ENCODE measurements at regions not wholly inside any gene's neighbourhood (a gene's known extent, or its start where the extent isn't known, plus 50 kb on each side); places are given as distances from the start of the nearest gene placed in this dataset.

GRCh38 chr6:150740453-150740852 is 125.0 kb upstream of the MTHFD1L start:
- TF ChIP-seq POLR2AphosphoS5 (IDR thresholded peaks at IDR 0.05; ENCODE audit: low read depth, low read length): no peak
- TF ChIP-seq SPI1 (IDR thresholded peaks at IDR 0.05; ENCODE audit: low read depth, low read length): no peak
- no peak for TF ChIP-seq POLR2A (IDR thresholded peaks at IDR 0.05; ENCODE audit: low read depth, low read length)
- TF ChIP-seq TAF1 (IDR thresholded peaks at IDR 0.05; ENCODE audit: low read depth, low read length): no peak
- no peak for TF ChIP-seq PAX5 (IDR thresholded peaks at IDR 0.05; ENCODE audit: insufficient read depth, low read length, severe bottlenecking)
- no peak for TF ChIP-seq POU2F2 (IDR thresholded peaks at IDR 0.05; ENCODE audit: low read depth, low read length)
- DNase-seq (ENCODE audit: insufficient read length, low spot score): no peak
- no peak for FAIRE-seq

DNA sequence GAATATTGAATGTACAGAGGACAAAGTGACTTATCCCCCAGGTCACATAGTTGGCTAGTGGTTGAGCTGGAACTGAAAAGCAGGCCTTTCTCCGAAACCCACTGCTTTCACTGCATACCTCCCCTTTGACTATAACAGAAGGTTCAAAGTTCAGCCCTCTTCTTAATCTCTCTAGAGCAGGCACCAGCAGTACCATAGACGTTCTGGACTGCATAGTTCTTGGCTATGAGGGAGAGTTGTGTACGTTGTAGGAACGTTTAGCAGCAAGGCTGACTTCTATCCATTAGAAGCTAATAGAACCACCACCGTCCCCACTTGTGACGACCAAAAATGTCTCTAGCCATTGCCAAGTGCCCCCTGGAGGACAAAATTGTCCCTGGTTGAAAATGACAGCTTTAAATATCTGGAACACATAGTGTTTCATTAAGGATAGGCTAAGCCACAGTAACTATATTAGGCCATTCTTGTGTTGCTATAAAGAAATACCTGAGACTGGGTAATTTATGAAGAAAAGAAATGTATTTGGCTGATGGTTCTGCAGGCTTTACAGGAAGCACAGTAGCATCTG is 123.8 kb upstream of the MTHFD1L start:
- no peak for TF ChIP-seq TAF1 (IDR thresholded peaks at IDR 0.05; ENCODE audit: low read depth, low read length)
- no peak for TF ChIP-seq POLR2AphosphoS5 (IDR thresholded peaks at IDR 0.05; ENCODE audit: low read depth, low read length)
- no peak for TF ChIP-seq POU2F2 (IDR thresholded peaks at IDR 0.05; ENCODE audit: low read depth, low read length)
- TF ChIP-seq POLR2A (IDR thresholded peaks at IDR 0.05; ENCODE audit: low read depth, low read length): no peak
- no peak for TF ChIP-seq PAX5 (IDR thresholded peaks at IDR 0.05; ENCODE audit: insufficient read depth, low read length, severe bottlenecking)
- TF ChIP-seq SPI1 (IDR thresholded peaks at IDR 0.05; ENCODE audit: low read depth, low read length): no peak
- FAIRE-seq: no peak
- no peak for DNase-seq (ENCODE audit: insufficient read length, low spot score)

- no peak for FAIRE-seq
- TF ChIP-seq POLR2A (IDR thresholded peaks at IDR 0.05; ENCODE audit: low read depth, low read length): no peak
- no peak for TF ChIP-seq SPI1 (IDR thresholded peaks at IDR 0.05; ENCODE audit: low read depth, low read length)
- no peak for TF ChIP-seq POLR2AphosphoS5 (IDR thresholded peaks at IDR 0.05; ENCODE audit: low read depth, low read length)
- TF ChIP-seq POU2F2 (IDR thresholded peaks at IDR 0.05; ENCODE audit: low read depth, low read length): no peak
- TF ChIP-seq TAF1 (IDR thresholded peaks at IDR 0.05; ENCODE audit: low read depth, low read length): no peak
- no peak for TF ChIP-seq PAX5 (IDR thresholded peaks at IDR 0.05; ENCODE audit: insufficient read depth, low read length, severe bottlenecking)
- no peak for DNase-seq (ENCODE audit: insufficient read length, low spot score)
Observed at GRCh38 chr6:150744522-150745260, 120.8 kb upstream of the MTHFD1L start.

GRCh38 chr6:150745896-150746295 is 119.6 kb upstream of the MTHFD1L start:
- FAIRE-seq: no peak
- no peak for DNase-seq (ENCODE audit: insufficient read length, low spot score)
- TF ChIP-seq SPI1 (IDR thresholded peaks at IDR 0.05; ENCODE audit: low read depth, low read length): no peak
- no peak for TF ChIP-seq PAX5 (IDR thresholded peaks at IDR 0.05; ENCODE audit: insufficient read depth, low read length, severe bottlenecking)
- TF ChIP-seq POU2F2 (IDR thresholded peaks at IDR 0.05; ENCODE audit: low read depth, low read length): no peak
- TF ChIP-seq TAF1 (IDR thresholded peaks at IDR 0.05; ENCODE audit: low read depth, low read length): no peak

GRCh38 chr6:150747155-150747554 is 118.3 kb upstream of the MTHFD1L start:
- FAIRE-seq: no peak
- no peak for DNase-seq (ENCODE audit: insufficient read length, low spot score)
- TF ChIP-seq SPI1 (IDR thresholded peaks at IDR 0.05; ENCODE audit: low read depth, low read length): no peak
- TF ChIP-seq POU2F2 (IDR thresholded peaks at IDR 0.05; ENCODE audit: low read depth, low read length): no peak
- TF ChIP-seq TAF1 (IDR thresholded peaks at IDR 0.05; ENCODE audit: low read depth, low read length): no peak
- TF ChIP-seq POLR2AphosphoS5 (IDR thresholded peaks at IDR 0.05; ENCODE audit: low read depth, low read length): no peak
- TF ChIP-seq PAX5 (IDR thresholded peaks at IDR 0.05; ENCODE audit: insufficient read depth, low read length, severe bottlenecking): no peak
- TF ChIP-seq POLR2A (IDR thresholded peaks at IDR 0.05; ENCODE audit: low read depth, low read length): no peak

- FAIRE-seq (no peak), DNase-seq (ENCODE audit: insufficient read length, low spot score) (no peak)
- TF ChIP-seq POU2F2 (IDR thresholded peaks at IDR 0.05; ENCODE audit: low read depth, low read length) (no peak), PAX5 (IDR thresholded peaks at IDR 0.05; ENCODE audit: insufficient read depth, low read length, severe bottlenecking) (no peak), TAF1 (IDR thresholded peaks at IDR 0.05; ENCODE audit: low read depth, low read length) (no peak), POLR2A (IDR thresholded peaks at IDR 0.05; ENCODE audit: low read depth, low read length) (no peak), SPI1 (IDR thresholded peaks at IDR 0.05; ENCODE audit: low read depth, low read length) (no peak), POLR2AphosphoS5 (IDR thresholded peaks at IDR 0.05; ENCODE audit: low read depth, low read length) (no peak)
Observed at GRCh38 chr6:150749091-150749670, 116.3 kb upstream of the MTHFD1L start.

- DNase-seq (ENCODE audit: insufficient read length, low spot score) (no peak), FAIRE-seq (no peak)
- TF ChIP-seq POLR2A (IDR thresholded peaks at IDR 0.05; ENCODE audit: low read depth, low read length): no peak
- no peak for TF ChIP-seq POLR2AphosphoS5 (IDR thresholded peaks at IDR 0.05; ENCODE audit: low read depth, low read length)
- no peak for TF ChIP-seq TAF1 (IDR thresholded peaks at IDR 0.05; ENCODE audit: low read depth, low read length)
- no peak for TF ChIP-seq SPI1 (IDR thresholded peaks at IDR 0.05; ENCODE audit: low read depth, low read length)
- TF ChIP-seq POU2F2 (IDR thresholded peaks at IDR 0.05; ENCODE audit: low read depth, low read length): no peak
- no peak for TF ChIP-seq PAX5 (IDR thresholded peaks at IDR 0.05; ENCODE audit: insufficient read depth, low read length, severe bottlenecking)
Observed at GRCh38 chr6:150751296-150751695, 114.2 kb upstream of the MTHFD1L start.

GRCh38 chr6:150752409-150752808 is 113.1 kb upstream of the MTHFD1L start:
- no peak for FAIRE-seq
- no peak for DNase-seq (ENCODE audit: insufficient read length, low spot score)
- TF ChIP-seq POLR2A (IDR thresholded peaks at IDR 0.05; ENCODE audit: low read depth, low read length) (no peak), TAF1 (IDR thresholded peaks at IDR 0.05; ENCODE audit: low read depth, low read length) (no peak), POU2F2 (IDR thresholded peaks at IDR 0.05; ENCODE audit: low read depth, low read length) (no peak), POLR2AphosphoS5 (IDR thresholded peaks at IDR 0.05; ENCODE audit: low read depth, low read length) (no peak), SPI1 (IDR thresholded peaks at IDR 0.05; ENCODE audit: low read depth, low read length) (no peak), PAX5 (IDR thresholded peaks at IDR 0.05; ENCODE audit: insufficient read depth, low read length, severe bottlenecking) (no peak)

DNA sequence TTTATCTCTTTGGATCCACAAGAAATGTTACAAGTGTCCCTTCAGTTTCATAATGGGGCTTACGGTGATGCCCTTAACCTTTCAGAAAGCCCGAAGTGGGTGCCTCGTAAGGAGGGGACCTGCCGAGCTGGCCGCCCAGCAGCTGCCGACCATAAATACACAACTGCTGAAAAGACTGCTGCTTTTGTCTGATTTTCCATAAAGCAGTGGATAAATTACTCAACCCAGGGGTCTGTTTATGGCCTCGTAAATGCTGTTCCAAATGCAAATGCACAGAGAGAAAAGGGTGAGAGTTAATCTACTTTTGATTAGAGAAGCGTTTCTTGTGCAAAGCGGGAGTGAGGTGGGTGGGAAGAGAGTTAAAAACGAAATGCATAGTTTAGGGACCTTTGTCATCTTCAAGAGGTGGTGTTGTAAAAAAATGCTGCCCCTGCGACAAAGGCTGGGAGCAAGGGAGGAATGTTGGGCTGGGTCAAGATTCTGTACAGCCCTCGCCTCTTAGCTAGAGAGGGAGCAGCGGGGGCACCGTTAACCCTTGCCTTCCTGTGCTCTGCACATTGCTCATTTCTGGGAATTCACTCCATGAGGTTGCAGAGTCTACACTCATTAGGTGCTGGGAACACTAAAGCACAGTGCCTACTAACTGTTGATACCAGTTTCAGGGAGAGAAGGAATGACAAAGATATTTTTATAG is 112.0 kb upstream of the MTHFD1L start:
- TF ChIP-seq POLR2AphosphoS5 (IDR thresholded peaks at IDR 0.05; ENCODE audit: low read depth, low read length): no peak
- no peak for TF ChIP-seq POLR2A (IDR thresholded peaks at IDR 0.05; ENCODE audit: low read depth, low read length)
- TF ChIP-seq SPI1 (IDR thresholded peaks at IDR 0.05; ENCODE audit: low read depth, low read length): no peak
- no peak for TF ChIP-seq PAX5 (IDR thresholded peaks at IDR 0.05; ENCODE audit: insufficient read depth, low read length, severe bottlenecking)
- no peak for TF ChIP-seq POU2F2 (IDR thresholded peaks at IDR 0.05; ENCODE audit: low read depth, low read length)
- no peak for TF ChIP-seq TAF1 (IDR thresholded peaks at IDR 0.05; ENCODE audit: low read depth, low read length)
- DNase-seq (ENCODE audit: insufficient read length, low spot score) (no peak), FAIRE-seq (no peak)

Data from GM12891 (cell line).